H1 (cell line): ENCODE measurements at regions not wholly inside any gene's neighbourhood (a gene's known extent, or its start where the extent isn't known, plus 50 kb on each side); places are given as distances from the start of the nearest gene placed in this dataset.

ENCODE experiments used
- CBX8 ChIP-seq: fragments of 300-800, 300-1000 bp; sonication (generic); IDR thresholded peaks from 2 replicates; pipeline ENCODE4 v1.7.1; 2016; ENCODE audit warnings: low read depth, low read length, borderline replicate concordance
- HDAC6 ChIP-seq: IDR thresholded peaks from one replicate; pipeline ENCODE4 v1.7.1; 2012; ENCODE audit warnings: low read depth, mild to moderate bottlenecking, inconsistent platforms, low read length, moderate library complexity
- NRF1 ChIP-seq: IDR thresholded peaks from 2 replicates; pipeline ENCODE4 v1.6.1; 2011; ENCODE audit warnings: mild to moderate bottlenecking, low read depth, low read length, improper control_type of control experiment
- RBBP5 ChIP-seq: IDR thresholded peaks from 2 replicates; pipeline ENCODE4 v1.7.1; 2012; ENCODE audit warnings: low read depth, mild to moderate bottlenecking, inconsistent platforms, low read length, moderate library complexity, borderline replicate concordance
- SIN3A ChIP-seq, 2 experiments: IDR thresholded peaks in 1 of 2; conservative IDR thresholded peaks in 1 of 2; 2 replicates each; pipeline ENCODE4 v1.6.1; 2011 to 2012; ENCODE audit warnings: low read length in 2 of 2, improper control_type of control experiment in 1 of 2, low read depth in 1 of 2, mild to moderate bottlenecking in 1 of 2
- TF ChIP-seq, protein P1 (sequence below): IDR thresholded peaks from 2 replicates; pipeline ENCODE4 v1.6.1; 2011; ENCODE audit warnings: low read length, improper control_type of control experiment

- no peak for TF ChIP-seq HDAC6
- TF ChIP-seq RBBP5, result no peak
- no peak for TF ChIP-seq CBX8
- TF ChIP-seq, protein P1, sequence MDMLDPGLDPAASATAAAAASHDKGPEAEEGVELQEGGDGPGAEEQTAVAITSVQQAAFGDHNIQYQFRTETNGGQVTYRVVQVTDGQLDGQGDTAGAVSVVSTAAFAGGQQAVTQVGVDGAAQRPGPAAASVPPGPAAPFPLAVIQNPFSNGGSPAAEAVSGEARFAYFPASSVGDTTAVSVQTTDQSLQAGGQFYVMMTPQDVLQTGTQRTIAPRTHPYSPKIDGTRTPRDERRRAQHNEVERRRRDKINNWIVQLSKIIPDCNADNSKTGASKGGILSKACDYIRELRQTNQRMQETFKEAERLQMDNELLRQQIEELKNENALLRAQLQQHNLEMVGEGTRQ, result no peak
- no peak for TF ChIP-seq NRF1
- TF ChIP-seq SIN3A (conservative IDR thresholded peaks at IDR 0.05 in 1 of 2, IDR thresholded peaks at IDR 0.05 in 1 of 2; ENCODE audit: low read depth in 1 of 2, low read length in 2 of 2), result no peak
These were observed 174.6 kb upstream of the KLF6 start (continued) for GRCh38 chr10:3959370-3960325.
